Non-pigmented ciliary epithelial cell (primary cell): ENCODE measurements at regions not wholly inside any gene's neighbourhood (a gene's known extent, or its start where the extent isn't known, plus 50 kb on each side); places are given as distances from the start of the nearest gene placed in this dataset.

Experiments
- DNase-seq: peaks from one replicate; pipeline ENCODE4 v3.0.0-alpha.2; 2010; ENCODE audit warnings: low read depth

GRCh38 chr2:216914491-216914890 lies 54.6 kb upstream of the TNP1 start:
- no peak for DNase-seq

GRCh38 chr2:216911886-216912285 lies 52.0 kb upstream of the TNP1 start:
- DNase-seq: no peak

- DNase-seq: no peak
Measured at GRCh38 chr2:216911008-216911407, 51.1 kb upstream of the TNP1 start.

GRCh38 chr2:216909541-216910210 lies 49.8 kb upstream of the TNP1 start:
- no peak for DNase-seq
